Mesendoderm (in vitro differentiated cells): ENCODE measurements at regions not wholly inside any gene's neighbourhood (a gene's known extent, or its start where the extent isn't known, plus 50 kb on each side); places are given as distances from the start of the nearest gene placed in this dataset.

ENCODE experiments used
- DNase-seq: peaks from one replicate; pipeline ENCODE4 v3.0.0; 2013
- H2AK5ac ChIP-seq: 2 replicates; pipeline ENCODE4 v1.6.1; 2013; ENCODE audit warnings: low read length, inconsistent platforms
- H2BK120ac ChIP-seq: 2 replicates; pipeline ENCODE4 v1.6.1; 2013; ENCODE audit warnings: low read depth, mild to moderate bottlenecking, low read length, moderate library complexity, mixed read lengths
- H2BK15ac ChIP-seq: replicated peaks from 2 replicates; pipeline ENCODE4 v1.6.1; 2013; ENCODE audit warnings: low read depth, mild to moderate bottlenecking, moderate library complexity
- H2BK5ac ChIP-seq: 2 replicates; pipeline ENCODE4 v1.6.1; 2013; ENCODE audit warnings: low read length, inconsistent platforms
- H3K18ac ChIP-seq: 2 replicates; pipeline ENCODE4 v1.6.1; 2013; ENCODE audit warnings: mild to moderate bottlenecking, low read length, mixed read lengths
- H3K23ac ChIP-seq: one replicate; pipeline ENCODE4 v1.6.1; 2013; ENCODE audit warnings: low read length
- H3K27ac ChIP-seq: 2 replicates; pipeline ENCODE4 v1.5.1; 2013; ENCODE audit warnings: low read depth, mild to moderate bottlenecking, inconsistent platforms, low read length, moderate library complexity
- H3K27me3 ChIP-seq: 2 replicates; pipeline ENCODE4 v1.6.1; 2013; ENCODE audit warnings: low read length, control low read depth, mild to moderate bottlenecking, inconsistent platforms; ENCODE audit not compliant: insufficient read depth, poor library complexity
- H3K36me3 ChIP-seq: 2 replicates; pipeline ENCODE4 v1.6.1; 2013; ENCODE audit warnings: low read length, inconsistent platforms; ENCODE audit not compliant: control insufficient read depth, insufficient read depth
- H3K4ac ChIP-seq: one replicate; pipeline ENCODE4 v1.6.1; 2013; ENCODE audit warnings: low read depth, mild to moderate bottlenecking, low read length, moderate library complexity
- H3K4me1 ChIP-seq: 2 replicates; pipeline ENCODE4 v1.6.1; 2013; ENCODE audit warnings: low read depth, low read length, inconsistent platforms; ENCODE audit not compliant: control insufficient read depth
- H3K4me2 ChIP-seq: 2 replicates; pipeline ENCODE4 v1.6.1; 2013; ENCODE audit warnings: low read length
- H3K4me3 ChIP-seq: 2 replicates; pipeline ENCODE4 v1.5.1; 2013; ENCODE audit warnings: mild to moderate bottlenecking, low read length
- H3K56ac ChIP-seq: one replicate; pipeline ENCODE4 v1.6.1; 2013; ENCODE audit warnings: low read length
- H3K79me1 ChIP-seq: 2 replicates; pipeline ENCODE4 v1.6.1; 2013; ENCODE audit warnings: low read length, inconsistent platforms
- H3K79me2 ChIP-seq: 2 replicates; pipeline ENCODE4 v1.6.1; 2013; ENCODE audit warnings: mild to moderate bottlenecking, low read length; ENCODE audit not compliant: control insufficient read depth, insufficient read depth
- H3K9ac ChIP-seq: 2 replicates; pipeline ENCODE4 v1.6.1; 2013; ENCODE audit warnings: low read length, inconsistent platforms
- H4K5ac ChIP-seq: one replicate; pipeline ENCODE4 v1.6.1; 2013; ENCODE audit warnings: low read length
- H4K8ac ChIP-seq: one replicate; pipeline ENCODE4 v1.6.1; 2013; ENCODE audit warnings: low read depth, mild to moderate bottlenecking, control low read depth, low read length, moderate library complexity
- WGBS: extraction: QIAGEN DNeasy Blood & Tissue Kit; methylation state at CpG from one replicate; pipeline ENCODE4 v1.1.7; 2013; ENCODE audit warnings: low lambda C conversion rate, missing lambda C conversion rate; ENCODE audit not compliant: insufficient coverage; ENCODE audit errors: extremely low coverage; 5-methylcytosine and 5-hydroxymethylcytosine counted together

- Histone ChIP-seq H2BK5ac (no peak overlapping the region), H3K79me1 (no peaks in the 10 kb centered on the region), H4K5ac (no peak overlapping the region), H3K27me3 (no peaks in the 10 kb centered on the region), H3K27ac (no peak overlapping the region), H3K9ac (no peak overlapping the region), H2AK5ac (no peak overlapping the region), H3K56ac (no peak overlapping the region), H2BK120ac (no peak overlapping the region), H3K18ac (no peak overlapping the region), H3K4me3 (no peak overlapping the region), H3K36me3 (no peaks in the 10 kb centered on the region), H2BK15ac (no peak overlapping the region), H3K4me1 (no peaks in the 10 kb centered on the region), H4K8ac (no peak overlapping the region), H3K4me2 (no peak overlapping the region), H3K23ac (no peak overlapping the region), H3K79me2 (no peaks in the 10 kb centered on the region), H3K4ac (no peak overlapping the region)
- no CpG with 5 or more reads among the region's 2 CpGs for WGBS
- DNase-seq: no peak
These were observed 259.5 kb upstream of the GABRA2 start for GRCh38 chr4:46649390-46649789.

GRCh38 chr4:46648088-46648744, 258.3 kb upstream of the GABRA2 start:
- Histone ChIP-seq H3K18ac (no peak overlapping the region), H3K4me3 (no peak overlapping the region), H3K4me2 (no peak overlapping the region), H2BK5ac (no peak overlapping the region), H3K4me1 (no peaks in the 10 kb centered on the region), H4K5ac (no peak overlapping the region), H2BK15ac (no peak overlapping the region), H2BK120ac (no peak overlapping the region), H3K27ac (no peak overlapping the region), H3K9ac (no peak overlapping the region), H3K27me3 (no peaks in the 10 kb centered on the region), H3K79me1 (no peaks in the 10 kb centered on the region), H3K23ac (no peak overlapping the region), H2AK5ac (no peak overlapping the region), H3K56ac (peak overlapping the region; percentile 51), H3K4ac (no peak overlapping the region), H3K36me3 (no peaks in the 10 kb centered on the region), H3K79me2 (no peaks in the 10 kb centered on the region), H4K8ac (no peak overlapping the region)
- WGBS: no CpG with 5 or more reads among the region's 2 CpGs
- DNase-seq: peak; percentile 97

GRCh38 chr4:46645126-46645525, 255.2 kb upstream of the GABRA2 start:
- WGBS: no CpG with 5 or more reads among the region's 1 CpG
- no peaks in the 10 kb centered on the region for H3K4me1 ChIP-seq
- no peak overlapping the region for H3K9ac ChIP-seq
- no peaks in the 10 kb centered on the region for H3K27me3 ChIP-seq
- H3K4ac ChIP-seq: no peak overlapping the region
- H2BK15ac ChIP-seq: no peak overlapping the region
- H3K36me3 ChIP-seq: no peaks in the 10 kb centered on the region
- no peak overlapping the region for H3K4me3 ChIP-seq
- H2AK5ac ChIP-seq: no peak overlapping the region
- H3K56ac ChIP-seq: no peak overlapping the region
- H4K8ac ChIP-seq: no peak overlapping the region
- H3K4me2 ChIP-seq: no peak overlapping the region
- H2BK120ac ChIP-seq: no peak overlapping the region
- H3K18ac ChIP-seq: no peak overlapping the region
- H3K79me2 ChIP-seq: no peaks in the 10 kb centered on the region
- no peak overlapping the region for H4K5ac ChIP-seq
- H3K79me1 ChIP-seq: no peaks in the 10 kb centered on the region
- no peak overlapping the region for H3K23ac ChIP-seq
- no peak for DNase-seq
- no peak overlapping the region for H3K27ac ChIP-seq
- no peak overlapping the region for H2BK5ac ChIP-seq
